HEK293T (cell line): ENCODE measurements at regions not wholly inside any gene's neighbourhood (a gene's known extent, or its start where the extent isn't known, plus 50 kb on each side); places are given as distances from the start of the nearest gene placed in this dataset.

Experiments
- CTCF ChIA-PET: fragments of 350-600 bp; formaldehyde crosslinking; extraction: SDS; loops from one replicate; lab custom pipeline; 2021; ENCODE audit warnings: antibody characterized with exemption, inconsistent platforms; lab: Yijun Ruan, JAX
- POLR2A ChIA-PET: fragments of 350-600 bp; formaldehyde crosslinking; extraction: SDS; loops from one replicate; lab custom pipeline; 2020; ENCODE audit warnings: antibody characterized with exemption, inconsistent platforms; lab: Yijun Ruan, JAX
- DNase-seq: peaks from one replicate; pipeline ENCODE4 v3.0.0; 2012; ENCODE audit warnings: mixed read lengths; ENCODE audit errors: extremely low spot score
- ARNT ChIP-seq: fragments of 450-650 bp; IDR thresholded peaks from 2 replicates; pipeline ENCODE4 v1.6.1; 2017; ENCODE audit warnings: mild to moderate bottlenecking
- BHLHE40 ChIP-seq: fragments of 450-650 bp; IDR thresholded peaks from 2 replicates; pipeline ENCODE4 v1.6.1; 2016; ENCODE audit warnings: mild to moderate bottlenecking, moderate library complexity, borderline replicate concordance
- CTBP1 ChIP-seq: fragments of 450-650 bp; IDR thresholded peaks from 2 replicates; pipeline ENCODE4 v1.6.1; 2016; ENCODE audit warnings: borderline replicate concordance
- ELF4 ChIP-seq: fragments of 450-650 bp; IDR thresholded peaks from 2 replicates; pipeline ENCODE4 v1.6.1; 2017; ENCODE audit warnings: antibody characterized with exemption
- FOXA1 ChIP-seq: fragments of 450-650 bp; IDR thresholded peaks from 2 replicates; pipeline ENCODE4 v1.6.1; 2016; ENCODE audit warnings: mild to moderate bottlenecking
- FOXK2 ChIP-seq: fragments of 450-650 bp; IDR thresholded peaks from 2 replicates; pipeline ENCODE4 v1.6.1; 2016; ENCODE audit warnings: mild to moderate bottlenecking
- FOXM1 ChIP-seq: fragments of 450-650 bp; IDR thresholded peaks from 2 replicates; pipeline ENCODE4 v1.6.1; 2017; ENCODE audit warnings: mild to moderate bottlenecking, borderline replicate concordance
- HDGF ChIP-seq: fragments of 450-650 bp; IDR thresholded peaks from 2 replicates; pipeline ENCODE4 v1.6.1; 2017; ENCODE audit warnings: antibody characterized with exemption, borderline replicate concordance
- L3MBTL2 ChIP-seq: fragments of 450-650 bp; conservative IDR thresholded peaks from 2 replicates; pipeline ENCODE4 v1.6.1; 2016; ENCODE audit warnings: mild to moderate bottlenecking
- LEF1 ChIP-seq: fragments of 450-650 bp; IDR thresholded peaks from 2 replicates; pipeline ENCODE4 v1.6.1; 2017; ENCODE audit warnings: mild to moderate bottlenecking, borderline replicate concordance
- PKNOX1 ChIP-seq: fragments of 450-650 bp; IDR thresholded peaks from 2 replicates; pipeline ENCODE4 v1.6.1; 2016
- SP1 ChIP-seq: fragments of 450-650 bp; IDR thresholded peaks from 2 replicates; pipeline ENCODE4 v1.6.1; 2017
- SUZ12 ChIP-seq: fragments of 450-650 bp; IDR thresholded peaks from 2 replicates; pipeline ENCODE4 v1.6.1; 2016; ENCODE audit warnings: mild to moderate bottlenecking
- TARDBP ChIP-seq: fragments of 450-650 bp; IDR thresholded peaks from 2 replicates; pipeline ENCODE4 v1.6.1; 2016
- ZNF384 ChIP-seq: fragments of 450-650 bp; IDR thresholded peaks from 2 replicates; pipeline ENCODE4 v1.6.1; 2016

GRCh38 chr3:120855665-120856437 is 52.2 kb upstream of the STXBP5L start:
- POLR2A ChIA-PET, result no interaction called here
- TF ChIP-seq FOXK2 (no peak), ZNF384 (no peak), TARDBP (no peak), PKNOX1 (no peak), L3MBTL2 (no peak), BHLHE40 (no peak), CTBP1 (no peak), SP1 (no peak), FOXA1 (no peak), HDGF (no peak), ELF4 (no peak), ARNT (no peak), FOXM1 (no peak), LEF1 (no peak), SUZ12 (no peak)
- CTCF ChIA-PET, result no interaction called here
- DNase-seq, result peak; percentile 18
